ENCODE measurements at regions not wholly inside any gene's neighbourhood (a gene's known extent, or its start where the extent isn't known, plus 50 kb on each side); places are given as distances from the start of the nearest gene placed in this dataset.

DNA sequence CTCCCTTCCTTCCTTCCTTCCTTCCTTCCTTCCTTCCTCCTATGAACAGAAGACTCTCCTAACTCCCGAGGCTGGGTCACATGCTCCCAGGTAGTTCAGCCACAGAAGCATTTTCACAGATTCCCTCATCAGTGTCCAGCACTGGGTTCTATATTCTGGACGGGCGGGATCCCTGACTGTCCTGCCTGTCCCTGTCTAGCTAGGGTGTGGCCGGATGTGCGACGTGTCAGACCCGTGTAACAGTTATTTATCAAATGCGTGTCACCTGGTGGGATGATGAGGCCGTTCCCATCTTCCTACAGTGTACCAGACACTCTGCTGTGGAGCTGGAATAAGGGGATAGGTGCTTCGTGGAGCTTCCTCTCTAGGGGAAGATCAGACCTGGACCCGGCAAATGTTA is 901.0 kb downstream of the BRD1 start:
- Histone ChIP-seq H3K9ac (ENCODE audit: low read depth, low read length) (no peak overlapping the region), H3K4me3 (ENCODE audit: insufficient read depth, low read depth, low read length) (no peak overlapping the region), H3K9me1 (ENCODE audit: insufficient read depth, low read length) (no peaks in the 10 kb centered on the region), H2BK5ac (ENCODE audit: low read depth, low read length, poor library complexity, severe bottlenecking) (no peak overlapping the region), H3K79me1 (ENCODE audit: low read depth in 1 of 2, low read length in 2 of 2) (no peaks in the 10 kb centered on the region), H4K5ac (ENCODE audit: low read depth, low read length) (no peak overlapping the region), H3K4me2 (ENCODE audit: low read depth, low read length) (no peak overlapping the region), H3K4ac (ENCODE audit: low read depth, low read length) (no peak overlapping the region), H3K18ac (ENCODE audit: low read depth, low read length) (no peak overlapping the region), H3K14ac (replicated peaks; ENCODE audit: low read depth, low read length) (no peak overlapping the region), H3K36me3 (ENCODE audit: control insufficient read depth, insufficient read depth, low read length) (no peaks in the 10 kb centered on the region), H3K9me3 (ENCODE audit: control insufficient read depth, insufficient read depth, low read length) (peaks cover 36% of the 10 kb centered on the region), H3K23ac (ENCODE audit: low read depth, low read length) (no peak overlapping the region), H4K20me1 (ENCODE audit: insufficient read depth, low read length) (no peaks in the 10 kb centered on the region), H2AK5ac (ENCODE audit: low read depth, low read length) (no peak overlapping the region), H3K56ac (ENCODE audit: extremely low read depth, insufficient read depth, low read length) (no peak overlapping the region), H3K4me1 (ENCODE audit: control insufficient read depth, insufficient read depth, low read length) (no peaks in the 10 kb centered on the region), H2AFZ (replicated peaks; ENCODE audit: low read length, poor library complexity) (no peak overlapping the region), H3K27me3 (ENCODE audit: control insufficient read depth, insufficient read depth, low read length) (no peaks in the 10 kb centered on the region), H2AK9ac (replicated peaks; ENCODE audit: low read depth, low read length, poor library complexity) (no peak overlapping the region), H4K8ac (ENCODE audit: low read depth in 2 of 2, low read length in 2 of 2) (no peak overlapping the region), H2BK20ac (ENCODE audit: low read depth, low read length) (no peak overlapping the region), H2BK15ac (ENCODE audit: low read depth, low read length) (no peak overlapping the region), H2BK120ac (ENCODE audit: low read depth, low read length) (no peak overlapping the region), H3K27ac (ENCODE audit: insufficient read depth, low read length) (no peak overlapping the region), H4K91ac (ENCODE audit: insufficient read depth, low read depth, low read length) (no peak overlapping the region)
- intact Hi-C loops (cut with micrococcal nuclease) (no loop called here), in situ Hi-C loops (cut with MboI; ENCODE audit: low sequenced_read_pairs) (no loop called here), dilution Hi-C loops (cut with HindIII; ENCODE audit: low sequenced_read_pairs, unreplicated experiment) (no loop called here)
- BruUV-seq (replicated peaks): no TSS peak
- POLR2A ChIA-PET (ENCODE audit: unreplicated experiment): no interaction called here
- DNase-seq (no peak), ATAC-seq (ENCODE audit: low read depth) (no peak)
- CTCF ChIA-PET: no interaction called here
- WGBS, 2 experiments (ENCODE audit: extremely low coverage in 2 of 2, insufficient read length in 1 of 2): 0% methylated on average over 1 of the region's 11 CpGs; no CpG with 5 or more reads in 1 of the 2 experiments
- TF ChIP-seq CTCF (conservative IDR thresholded peaks at IDR 0.05; ENCODE audit: low read depth, low read length) (no peak), RAD21 (IDR thresholded peaks at IDR 0.05; ENCODE audit: low read length) (no peak), NFE2L2 (IDR thresholded peaks at IDR 0.05; ENCODE audit: low read depth, low read length) (no peak), RCOR1 (IDR thresholded peaks at IDR 0.05; ENCODE audit: insufficient replicate concordance, low read length) (no peak), SMC3 (IDR thresholded peaks at IDR 0.05; ENCODE audit: low read depth, low read length) (no peak), MXI1 (IDR thresholded peaks at IDR 0.05; ENCODE audit: borderline replicate concordance, low read depth, low read length) (no peak), MAZ (IDR thresholded peaks at IDR 0.05; ENCODE audit: borderline replicate concordance, low read depth, low read length) (no peak), CEBPB (IDR thresholded peaks at IDR 0.05; ENCODE audit: low read depth, low read length) (no peak), RFX5 (IDR thresholded peaks at IDR 0.05; ENCODE audit: low read depth, low read length) (no peak), BHLHE40 (IDR thresholded peaks at IDR 0.05; ENCODE audit: low read depth, low read length) (no peak), MAFK (IDR thresholded peaks at IDR 0.05; ENCODE audit: low read depth, low read length) (no peak)

Measured in IMR-90 (cell line).